ENCODE measurements at regions not wholly inside any gene's neighbourhood (a gene's known extent, or its start where the extent isn't known, plus 50 kb on each side); places are given as distances from the start of the nearest gene placed in this dataset.
"Not testable (repeated sequence)": the region's sequence is repeated elsewhere in the genome, so short reads cannot be mapped to it uniquely, and the experiment has no call there.

DNA sequence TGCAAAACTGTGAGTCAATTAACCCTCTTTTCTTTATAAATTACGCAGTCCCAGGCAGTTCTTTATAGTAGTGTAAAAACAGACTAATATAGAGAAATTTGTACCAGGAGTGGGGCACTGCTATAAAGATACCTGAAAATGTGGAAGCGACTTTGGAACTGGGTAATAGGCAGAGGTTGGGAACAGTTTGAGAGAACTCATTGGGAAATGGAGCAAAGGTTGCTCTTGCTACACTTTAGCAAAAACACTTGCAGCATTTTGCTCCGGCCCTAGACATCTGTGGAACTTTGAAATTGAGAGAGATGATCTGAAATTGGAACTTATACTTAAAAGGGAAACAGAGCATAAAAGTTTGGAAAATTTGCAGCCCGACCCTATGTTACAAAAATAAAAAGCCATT lies 810.9 kb downstream of the LTN1 start:
- DNase-seq (ENCODE audit: low read depth in 2 of 2), result no peak

DNA sequence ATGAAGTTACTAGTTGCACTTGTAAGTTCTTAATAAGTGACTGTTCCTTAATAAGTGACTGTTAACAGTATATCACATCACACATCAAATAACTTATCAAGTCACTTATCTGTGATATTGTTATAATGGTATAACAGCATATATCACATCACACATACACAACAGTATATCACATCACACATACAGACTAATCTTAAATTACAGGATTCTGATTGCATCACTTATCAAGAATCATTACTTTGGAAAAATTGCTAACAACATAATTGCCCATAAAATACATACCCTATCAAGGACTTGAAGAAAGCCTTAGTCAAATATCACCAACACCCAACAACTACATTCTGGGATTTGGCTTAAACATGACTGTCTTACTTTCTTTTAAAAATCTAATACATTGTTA lies 813.5 kb downstream of the LTN1 start:
- no peak for DNase-seq (ENCODE audit: low read depth in 2 of 2)

DNA sequence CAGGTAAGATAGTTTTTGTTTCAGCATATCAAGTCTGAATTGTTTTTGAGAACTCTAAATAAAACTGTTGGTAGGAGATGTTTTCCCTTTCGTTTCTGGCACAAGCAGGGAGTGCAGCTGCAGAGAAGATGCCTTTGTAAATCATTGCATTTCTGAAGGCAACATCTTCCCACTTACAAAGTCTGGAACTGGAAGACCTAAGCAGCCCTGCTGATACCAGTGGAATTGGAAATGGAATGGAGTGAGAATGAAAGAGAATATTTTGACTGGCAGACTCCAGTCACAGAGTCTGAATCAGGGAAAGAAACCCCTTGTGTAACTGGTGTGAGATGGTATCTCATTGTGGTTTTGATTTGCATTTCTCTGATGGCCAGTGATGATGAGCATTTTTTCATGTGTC lies 815.6 kb downstream of the LTN1 start:
- no peak for DNase-seq (ENCODE audit: low read depth in 2 of 2)

DNA sequence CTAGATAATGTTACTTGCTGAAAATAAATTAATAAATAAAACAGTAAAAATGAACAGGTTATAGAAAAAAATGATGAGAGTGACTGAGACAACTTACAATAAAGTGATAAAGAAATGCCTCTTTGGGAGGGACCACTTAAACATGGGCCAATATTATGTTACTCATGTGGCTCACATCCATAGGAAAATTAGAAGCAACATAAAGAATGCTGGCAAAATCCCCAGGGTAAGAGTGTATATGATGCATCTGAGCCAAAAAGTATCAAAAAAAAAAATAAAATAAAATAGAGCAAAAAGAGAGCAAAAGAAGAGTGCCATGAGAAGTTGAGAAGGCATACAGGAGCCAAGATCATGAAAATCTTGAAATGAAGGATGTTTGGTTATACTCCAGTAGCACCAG lies 818.0 kb downstream of the LTN1 start:
- no peak for DNase-seq (ENCODE audit: low read depth in 2 of 2)

DNA sequence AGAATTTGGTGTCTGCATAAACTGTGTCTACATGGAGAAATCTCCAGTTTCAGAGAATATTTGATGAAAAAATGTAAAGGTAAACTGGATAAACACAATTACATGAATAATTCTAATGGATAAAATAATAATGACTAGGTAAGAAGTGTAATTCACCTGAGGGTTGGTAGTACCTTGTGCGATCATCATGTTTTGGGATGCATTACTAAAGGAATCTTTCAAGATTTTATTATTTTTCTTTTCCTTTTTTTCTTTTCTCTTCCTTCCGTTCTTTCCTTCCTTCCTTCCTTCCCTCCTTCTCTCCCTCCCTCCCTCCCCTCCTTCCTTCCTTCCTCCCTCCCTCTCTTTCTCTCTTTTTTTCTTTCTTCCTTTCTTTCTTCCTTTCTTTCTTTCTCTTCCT lies 818.7 kb downstream of the LTN1 start:
- DNase-seq (ENCODE audit: low read depth in 2 of 2), result no peak

DNA sequence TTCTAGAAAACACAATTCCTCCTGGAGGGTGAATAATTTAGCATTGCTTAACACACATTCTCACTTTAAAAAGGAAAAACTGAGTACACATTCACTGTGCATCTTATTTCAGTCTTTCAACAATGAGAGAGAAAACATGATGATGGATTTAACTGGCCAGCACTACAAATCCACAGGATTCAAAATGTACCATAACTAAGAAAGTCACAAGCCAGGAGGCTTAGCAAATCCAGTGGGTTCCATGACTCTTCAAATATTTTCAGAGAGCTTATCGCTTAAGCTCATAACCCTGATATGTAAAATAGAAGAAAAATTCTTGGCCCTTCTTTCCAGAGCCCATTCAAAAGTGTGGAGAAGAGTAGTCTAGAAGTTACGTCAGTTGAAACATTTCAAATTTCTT lies 820.3 kb downstream of the LTN1 start:
- no peak for DNase-seq (ENCODE audit: low read depth in 2 of 2)

DNA sequence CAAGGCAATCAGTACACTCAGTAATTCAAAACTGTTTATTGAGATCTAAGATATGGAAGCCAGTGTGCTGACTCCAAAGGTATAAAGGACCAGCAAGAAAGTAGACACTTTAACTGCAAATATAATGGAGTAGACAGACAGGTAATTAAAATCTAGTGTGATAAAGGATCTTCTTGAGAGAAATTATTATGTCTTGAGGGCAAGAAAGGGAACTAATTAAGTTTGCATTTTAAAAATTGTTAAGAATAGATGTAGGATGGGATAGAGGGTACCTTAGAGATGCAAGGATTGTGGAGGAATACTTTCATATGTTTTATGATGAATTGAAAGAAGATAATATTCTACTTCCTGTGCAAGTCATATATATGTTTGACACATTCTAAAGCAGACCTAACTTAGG lies 825.3 kb downstream of the LTN1 start:
- no peak for DNase-seq (ENCODE audit: low read depth in 2 of 2)

DNA sequence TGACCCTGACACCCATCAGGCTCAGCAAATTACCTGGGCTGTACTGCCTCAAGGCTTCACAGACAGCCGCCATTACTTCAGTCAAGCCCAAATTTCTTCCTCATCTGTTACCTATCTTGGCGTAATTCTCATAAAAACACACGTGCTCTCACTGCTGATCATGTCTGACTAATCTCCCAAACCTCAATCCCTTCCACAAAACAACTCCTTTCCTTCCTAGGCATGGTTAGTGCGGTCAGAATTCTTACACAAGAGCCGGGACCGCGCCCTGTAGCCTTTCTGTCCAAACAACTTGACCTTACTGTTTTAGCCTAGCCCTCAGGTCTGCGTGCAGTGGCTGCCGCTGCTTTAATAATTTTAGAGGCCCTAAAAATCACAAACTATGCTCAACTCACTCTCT lies 828.2 kb downstream of the LTN1 start:
- not testable (repeated sequence) for DNase-seq (ENCODE audit: low read depth in 2 of 2)

DNA sequence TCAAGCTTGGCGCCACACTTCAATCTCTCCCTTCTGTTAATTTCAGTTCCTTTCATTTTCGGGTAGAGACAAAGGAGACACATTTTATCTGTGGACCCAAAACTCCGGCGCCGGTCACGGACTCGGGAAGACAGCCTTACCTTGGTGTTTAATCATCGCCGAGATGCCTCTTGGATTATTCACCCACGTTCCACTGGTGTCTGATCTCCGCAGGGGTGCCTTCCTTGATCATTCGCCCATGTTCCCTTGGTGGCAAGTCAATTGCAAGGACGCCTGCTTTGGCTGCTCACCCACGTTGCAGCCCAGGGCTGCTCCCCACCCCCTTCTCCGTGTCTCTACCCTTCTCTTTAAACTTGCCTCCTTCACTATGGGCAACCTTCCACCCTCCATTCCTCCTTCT lies 830.6 kb downstream of the LTN1 start:
- DNase-seq (ENCODE audit: low read depth in 2 of 2), result not testable (repeated sequence)

DNA sequence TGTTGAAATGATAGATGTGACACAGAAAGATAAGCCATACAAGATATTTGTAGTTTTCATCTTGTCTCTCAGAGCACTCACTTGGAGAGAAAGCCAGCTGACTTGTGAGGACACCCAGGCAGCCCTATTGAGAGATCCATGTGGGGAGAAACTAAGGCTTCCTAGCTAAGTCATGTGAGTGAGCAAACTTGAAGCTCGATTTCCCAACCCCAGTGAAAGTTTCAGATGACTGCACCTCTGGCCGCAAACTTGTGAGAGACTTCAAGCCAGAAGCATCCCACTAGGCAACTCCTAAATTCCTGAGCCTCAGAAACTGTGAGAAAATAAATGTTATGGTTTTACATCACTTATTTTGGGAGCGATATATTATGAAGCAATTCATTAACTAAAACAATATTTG lies 832.3 kb downstream of the LTN1 start:
- DNase-seq (ENCODE audit: low read depth in 2 of 2), result no peak

DNA sequence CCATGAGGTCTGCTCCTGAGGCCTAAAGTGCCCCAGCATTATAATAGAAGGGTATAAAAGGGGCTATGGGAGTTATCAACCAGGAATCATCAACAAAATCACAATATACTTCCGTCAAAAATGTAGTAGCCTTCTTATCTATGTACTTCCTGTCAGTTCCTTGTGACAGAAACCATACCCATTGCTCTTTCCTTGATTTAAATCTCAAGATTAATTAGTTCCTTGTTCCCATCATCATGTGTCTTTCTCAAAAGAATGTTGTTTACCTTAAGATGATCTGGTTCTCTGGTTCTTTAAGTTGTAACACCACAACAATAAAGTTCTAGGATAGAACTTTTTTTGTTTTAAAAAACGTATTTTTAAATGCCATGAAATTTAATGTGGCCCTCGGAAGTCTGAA lies 833.3 kb downstream of the LTN1 start:
- DNase-seq (ENCODE audit: low read depth in 2 of 2), result no peak

DNA sequence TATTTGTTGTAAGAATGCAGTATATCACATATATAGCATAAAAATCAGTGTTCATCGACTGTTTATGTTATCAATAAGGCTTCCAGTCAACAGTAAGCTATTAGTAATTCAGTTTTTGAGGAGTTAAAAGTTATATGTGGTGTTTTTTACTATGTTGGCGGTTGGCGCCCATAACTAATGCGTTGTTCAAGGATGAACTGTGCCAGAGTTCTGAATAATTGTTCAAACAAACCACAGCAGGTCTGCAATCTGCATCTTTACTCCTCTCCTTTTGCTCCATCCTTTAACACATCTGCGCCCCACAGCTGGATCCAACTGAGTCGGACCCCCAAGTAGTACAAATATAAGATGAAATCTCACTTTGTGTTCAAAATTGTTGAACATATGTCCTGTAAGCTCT lies 836.1 kb downstream of the LTN1 start:
- DNase-seq (ENCODE audit: low read depth in 2 of 2), result no peak

DNA sequence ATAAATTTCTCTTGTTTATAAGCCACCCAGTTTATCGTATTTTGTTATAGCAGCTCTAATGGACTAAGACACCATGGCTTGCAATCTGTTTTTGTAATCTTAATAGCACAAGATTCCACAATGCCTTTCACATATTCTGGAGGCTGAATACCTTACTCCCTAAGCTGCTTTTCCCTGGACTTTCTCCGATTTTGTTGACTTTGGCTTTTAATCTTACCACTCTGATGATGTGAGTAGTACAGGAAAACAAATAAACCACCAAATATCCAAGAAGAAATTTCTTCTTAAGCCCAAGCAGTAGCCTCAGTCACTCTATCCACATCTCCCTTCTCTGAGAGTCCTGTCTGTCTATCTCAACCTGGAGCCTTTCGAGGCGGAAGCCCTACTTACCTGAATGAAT lies 838.6 kb downstream of the LTN1 start:
- no peak for DNase-seq (ENCODE audit: low read depth in 2 of 2)

DNA sequence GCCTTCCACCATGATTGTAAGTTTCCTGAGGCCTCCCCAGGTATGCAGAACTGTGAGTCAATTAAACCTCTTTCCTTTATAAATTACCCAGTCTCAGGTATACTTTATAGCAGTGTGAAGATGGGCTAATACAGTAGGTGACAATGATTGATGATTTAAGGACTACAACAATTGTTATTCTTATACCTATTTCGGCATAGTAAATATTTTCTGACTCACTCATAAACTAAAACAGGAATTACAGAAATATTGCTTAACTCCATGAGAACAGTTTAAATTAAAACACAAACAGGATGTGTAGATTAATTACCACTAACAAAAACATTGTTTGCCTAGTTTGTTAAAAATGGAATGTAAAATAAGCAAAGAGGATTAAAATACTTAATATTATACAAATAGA lies 839.9 kb downstream of the LTN1 start:
- DNase-seq (ENCODE audit: low read depth in 2 of 2), result no peak

DNA sequence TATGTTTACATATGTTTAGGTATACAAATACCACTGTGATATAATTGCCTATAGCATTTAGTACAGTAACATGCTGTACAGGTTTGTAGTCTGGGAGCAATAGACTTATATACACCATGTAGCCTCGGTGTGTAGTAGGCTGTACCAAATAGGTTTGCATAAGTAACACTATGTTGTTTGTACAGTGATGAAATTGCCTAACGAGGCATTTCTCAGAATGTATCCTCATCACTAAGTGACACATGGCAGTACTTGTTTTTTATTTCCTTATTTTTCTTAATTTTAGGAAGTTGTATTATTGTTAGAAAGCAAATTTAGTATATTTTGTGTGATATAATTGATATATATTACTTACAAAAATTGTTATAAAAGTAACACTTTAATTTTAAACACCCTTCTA lies 840.9 kb downstream of the LTN1 start:
- DNase-seq (ENCODE audit: low read depth in 2 of 2), result no peak

DNA sequence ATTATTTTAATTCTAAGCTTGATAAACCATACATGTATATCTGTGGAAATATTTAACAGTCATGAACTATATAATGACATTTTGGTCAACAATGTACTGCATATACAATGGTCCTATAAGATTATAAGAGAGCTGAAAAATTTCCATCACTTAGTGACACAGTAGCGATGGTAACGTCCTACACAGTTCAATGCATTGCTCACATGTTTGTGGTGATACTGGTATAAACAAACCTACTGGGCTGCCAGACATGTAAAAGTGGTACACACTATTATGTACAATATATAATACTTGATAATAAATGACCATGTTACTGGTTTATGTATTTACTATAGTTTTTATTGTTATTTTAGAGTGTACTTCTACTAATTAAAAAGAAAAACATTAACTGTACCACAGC lies 841.9 kb downstream of the LTN1 start:
- DNase-seq (ENCODE audit: low read depth in 2 of 2), result no peak

DNA sequence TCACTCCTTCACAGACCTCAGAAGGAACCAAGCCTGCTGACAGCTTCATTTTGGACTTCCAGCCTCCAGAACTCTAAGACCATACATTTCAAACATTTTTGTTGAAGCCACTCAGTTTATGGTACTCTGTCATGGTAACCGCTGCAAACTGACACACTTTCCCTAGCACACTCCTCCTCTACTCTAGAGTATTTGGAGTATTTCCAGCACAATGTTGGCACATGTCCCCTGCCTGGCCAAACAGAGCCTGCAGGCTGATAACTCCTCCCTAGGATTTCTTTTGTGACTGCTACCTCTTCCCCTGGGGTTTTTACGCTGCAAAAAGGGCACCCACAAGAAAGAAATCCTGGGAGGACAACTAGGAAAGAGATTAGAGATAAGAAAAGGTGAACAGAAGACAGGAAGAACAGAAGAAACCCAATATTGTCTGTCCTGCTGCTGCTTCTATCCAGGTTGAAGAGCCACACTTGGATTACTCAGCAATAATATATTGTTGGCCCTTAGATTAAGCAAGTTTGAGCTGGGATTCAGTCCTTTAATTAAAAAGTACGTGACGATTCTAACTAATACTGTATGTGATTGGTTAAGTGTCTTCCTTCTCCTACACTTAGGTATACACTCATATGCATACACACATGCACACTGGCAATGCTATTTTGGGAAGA lies 844.1 kb downstream of the LTN1 start:
- no peak for DNase-seq (ENCODE audit: low read depth in 2 of 2)

DNA sequence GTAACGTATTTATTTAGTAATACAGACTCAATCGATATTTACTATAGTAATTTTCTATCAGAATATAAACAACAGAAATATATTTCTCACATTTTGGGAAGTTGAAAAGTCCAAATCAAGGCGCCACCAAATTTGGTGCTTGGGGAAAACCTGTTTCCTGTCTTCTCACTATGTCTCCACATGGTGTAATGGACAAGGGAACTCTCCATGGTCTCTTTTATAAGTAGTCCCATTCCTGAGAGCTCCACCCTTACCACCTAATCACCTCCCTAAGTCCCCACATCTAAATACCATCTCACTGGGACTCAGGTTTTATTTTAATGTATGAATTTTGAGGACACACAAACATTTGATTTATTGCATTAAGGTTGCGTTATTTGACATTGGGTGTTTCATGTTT lies 848.0 kb downstream of the LTN1 start:
- no peak for DNase-seq (ENCODE audit: low read depth in 2 of 2)

DNA sequence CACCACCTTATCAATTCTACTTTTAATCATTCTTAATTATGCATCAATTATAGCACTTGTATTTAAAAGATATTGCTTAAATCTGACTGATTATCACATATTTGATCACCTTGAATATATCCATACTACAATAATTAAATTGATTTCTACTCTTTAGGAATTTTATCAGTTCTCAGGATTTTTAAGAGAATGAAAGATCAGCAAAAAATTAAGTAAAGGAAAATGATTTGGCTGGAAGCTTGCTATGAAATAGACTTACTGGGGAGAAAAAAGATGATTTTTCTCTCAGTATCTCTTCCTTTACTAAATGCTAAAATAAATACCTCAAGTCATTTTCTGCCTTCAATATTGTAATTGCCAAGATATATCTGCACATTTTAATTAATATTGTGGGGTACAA lies 848.6 kb downstream of the LTN1 start:
- no peak for DNase-seq (ENCODE audit: low read depth in 2 of 2)

DNA sequence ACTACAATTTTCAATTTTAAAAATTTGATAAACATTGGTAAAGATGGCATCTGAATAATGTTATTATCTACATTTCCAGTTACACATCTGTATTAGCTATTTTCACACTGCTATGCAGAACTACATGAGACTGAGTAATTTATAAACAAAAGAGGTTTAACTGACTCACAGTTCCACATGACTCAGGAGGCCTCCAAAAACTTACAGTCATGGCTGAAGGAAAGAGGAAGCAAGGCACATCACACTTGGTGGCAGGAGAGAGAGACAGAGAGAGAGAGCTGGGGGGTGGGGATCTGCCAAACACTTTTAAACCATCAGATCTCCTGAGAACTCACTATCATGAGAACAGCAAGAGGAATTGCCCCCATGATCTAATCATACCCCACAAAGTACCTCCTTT lies 850.0 kb downstream of the LTN1 start:
- DNase-seq (ENCODE audit: low read depth in 2 of 2), result no peak

DNA sequence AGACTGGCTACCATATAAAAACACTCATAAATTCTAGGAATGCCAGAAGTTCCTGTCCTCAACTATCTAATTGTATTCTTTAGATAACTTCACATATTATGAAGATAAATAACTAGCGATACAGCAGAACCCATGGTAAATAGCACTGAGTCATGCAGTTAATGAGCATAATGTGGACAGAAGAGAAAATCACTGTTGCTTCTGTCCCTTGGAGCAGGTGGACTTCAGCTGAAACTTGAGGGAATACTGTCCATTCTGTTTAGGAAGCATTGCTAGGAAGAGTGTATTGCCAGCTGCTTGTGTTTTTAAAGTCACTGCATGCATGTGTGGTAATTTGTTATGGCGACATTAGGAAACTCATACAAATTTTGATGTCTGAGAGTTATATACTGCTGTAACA lies 854.4 kb downstream of the LTN1 start:
- DNase-seq (ENCODE audit: low read depth in 2 of 2), result no peak

DNA sequence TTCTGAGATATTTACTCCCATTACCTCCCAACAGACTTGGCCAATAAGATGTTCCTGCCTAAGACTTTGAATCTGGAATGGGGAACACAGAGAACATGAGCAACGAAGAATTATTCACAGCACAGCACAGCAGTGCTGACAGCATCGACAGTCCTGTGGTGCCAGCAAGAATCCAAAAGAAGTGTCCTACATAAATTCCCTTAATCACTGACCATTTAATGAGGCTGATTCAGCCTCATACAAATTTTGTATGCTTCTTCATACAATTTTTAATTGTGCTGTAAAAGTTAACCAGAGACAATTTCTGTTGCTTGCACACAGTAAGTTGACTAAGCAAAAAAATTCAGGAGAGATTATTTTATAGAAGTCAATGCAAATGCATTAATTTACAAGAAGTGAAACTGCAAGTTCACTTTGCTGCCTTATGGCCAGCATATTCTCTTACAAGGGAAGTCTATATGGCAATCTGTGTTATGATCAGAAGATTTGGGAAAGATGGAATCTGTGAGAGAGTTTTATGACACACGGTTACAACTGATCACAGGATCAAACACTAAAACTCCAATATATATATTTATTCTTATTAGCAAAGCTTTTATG lies 855.9 kb downstream of the LTN1 start:
- no peak for DNase-seq (ENCODE audit: low read depth in 2 of 2)

DNA sequence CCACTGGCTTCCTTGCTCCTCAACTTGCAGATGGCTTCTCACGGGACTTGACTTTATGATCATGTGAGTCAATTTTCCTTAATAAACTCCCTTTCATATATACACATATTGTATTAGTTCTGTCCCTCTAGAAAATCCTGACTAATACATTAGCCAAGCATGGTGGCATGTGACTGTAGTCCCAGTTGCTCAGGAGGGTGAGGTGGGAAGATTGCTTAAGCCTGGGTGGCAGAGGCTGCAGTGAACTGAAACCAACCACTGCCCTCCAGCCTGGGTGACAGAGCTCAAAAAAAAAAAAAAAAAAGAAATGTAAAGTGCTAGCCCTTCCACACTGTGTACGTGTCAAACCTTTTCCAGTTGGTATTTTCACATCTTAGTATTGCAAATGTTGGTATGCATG lies 857.0 kb downstream of the LTN1 start:
- no peak for DNase-seq (ENCODE audit: low read depth in 2 of 2)

DNA sequence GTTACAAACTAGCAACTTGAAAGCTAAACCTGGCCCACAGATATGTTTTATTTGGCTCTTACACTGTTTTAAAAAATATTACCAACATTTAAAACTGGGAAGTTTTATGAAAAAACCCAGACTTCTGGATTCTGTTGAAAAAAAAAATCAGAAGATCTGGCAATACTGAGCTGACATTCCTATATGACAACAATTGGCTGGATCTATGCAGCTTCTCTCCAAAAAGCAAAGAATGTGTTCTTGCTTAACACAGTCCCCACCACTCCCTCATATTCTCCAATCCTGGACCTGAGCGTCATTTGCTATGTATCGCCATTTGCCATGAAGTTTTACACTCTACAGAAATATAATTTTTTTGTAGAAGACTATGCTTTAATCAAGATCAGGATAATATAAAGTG lies 859.6 kb downstream of the LTN1 start:
- DNase-seq (ENCODE audit: low read depth in 2 of 2), result no peak

All from stimulated activated CD8-positive, alpha-beta memory T cell treated with anti-CD3 and anti-CD28 coated beads, Interleukin-7, amount 100 ng/mL, for 4 hours (primary cell).